Astrocyte (in vitro differentiated cells and primary cell): ENCODE measurements at regions not wholly inside any gene's neighbourhood (a gene's known extent, or its start where the extent isn't known, plus 50 kb on each side); places are given as distances from the start of the nearest gene placed in this dataset.
"Not testable (repeated sequence)": the region's sequence is repeated elsewhere in the genome, so short reads cannot be mapped to it uniquely, and the experiment has no call there.

Experiments
- DNase-seq: peaks from one replicate; pipeline ENCODE4 v3.0.0-alpha.2; 2010; ENCODE audit warnings: low read depth
- FAIRE-seq: peaks from 2 replicates; lab custom pipeline; 2011; peaks lifted over from hg19 to GRCh38; lab: Jason Lieb, UNC
- H2AFZ ChIP-seq: 2 replicates; pipeline ENCODE4 v1.6.0; 2012; ENCODE audit warnings: low read depth, low read length, inconsistent platforms
- H3K27ac ChIP-seq: 2 replicates; pipeline ENCODE4 v1.5.1; 2011; ENCODE audit warnings: low read depth, low read length, inconsistent platforms
- H3K27me3 ChIP-seq: 2 replicates; pipeline ENCODE4 v1.6.0; 2011; ENCODE audit warnings: low read length, inconsistent platforms; ENCODE audit not compliant: insufficient read depth
- H3K36me3 ChIP-seq: 2 replicates; pipeline ENCODE4 v1.5.1; 2011; ENCODE audit warnings: low read length, inconsistent platforms; ENCODE audit not compliant: insufficient read depth
- H3K4me1 ChIP-seq: 2 replicates; pipeline ENCODE4 v1.5.1; 2011; ENCODE audit warnings: low read length, inconsistent platforms; ENCODE audit not compliant: insufficient read depth
- H3K4me2 ChIP-seq: 2 replicates; pipeline ENCODE4 v1.6.0; 2012; ENCODE audit warnings: low read length, inconsistent platforms
- H3K4me3 ChIP-seq: 2 replicates; pipeline ENCODE4 v1.5.1; 2011; ENCODE audit warnings: low read depth, mild to moderate bottlenecking, low read length, inconsistent platforms; ENCODE audit not compliant: insufficient read depth
- H3K79me2 ChIP-seq: 2 replicates; pipeline ENCODE4 v1.6.0; 2012; ENCODE audit warnings: mild to moderate bottlenecking, low read length, inconsistent platforms; ENCODE audit not compliant: insufficient read depth
- H3K9ac ChIP-seq: 2 replicates; pipeline ENCODE4 v1.6.0; 2012; ENCODE audit warnings: mild to moderate bottlenecking, low read length, inconsistent platforms
- H3K9me3 ChIP-seq: 2 replicates; pipeline ENCODE4 v1.5.1; 2012; ENCODE audit warnings: low read depth, mild to moderate bottlenecking, low read length, inconsistent platforms; ENCODE audit not compliant: insufficient read depth
- H4K20me1 ChIP-seq: 2 replicates; pipeline ENCODE4 v1.6.0; 2012; ENCODE audit warnings: low read length, inconsistent platforms; ENCODE audit not compliant: insufficient read depth
- H3K27ac Mint-ChIP-seq: one replicate; pipeline ENCODE4 v1.8.0; 2021; ENCODE audit warnings: mild to moderate bottlenecking, mixed read lengths; ENCODE audit not compliant: unreplicated experiment
- H3K27me3 Mint-ChIP-seq: one replicate; pipeline ENCODE4 v1.8.0; 2021; ENCODE audit warnings: low read depth, mixed read lengths; ENCODE audit not compliant: unreplicated experiment
- H3K36me3 Mint-ChIP-seq: one replicate; pipeline ENCODE4 v1.8.0; 2021; ENCODE audit warnings: low read depth, mixed read lengths; ENCODE audit not compliant: unreplicated experiment
- H3K4me1 Mint-ChIP-seq: one replicate; pipeline ENCODE4 v1.8.0; 2021; ENCODE audit warnings: low read depth, mixed read lengths; ENCODE audit not compliant: unreplicated experiment
- H3K4me3 Mint-ChIP-seq: one replicate; pipeline ENCODE4 v1.8.0; 2021; ENCODE audit warnings: mild to moderate bottlenecking, moderate library complexity, mixed read lengths; ENCODE audit not compliant: unreplicated experiment
- H3K9me3 Mint-ChIP-seq: one replicate; pipeline ENCODE4 v1.8.0; 2021; ENCODE audit warnings: mild to moderate bottlenecking, mixed read lengths; ENCODE audit not compliant: unreplicated experiment
- CTCF ChIP-seq: IDR thresholded peaks from 2 replicates; pipeline ENCODE4 v1.5.1; 2011; ENCODE audit warnings: low read depth, mild to moderate bottlenecking, inconsistent platforms, low read length, moderate library complexity; ENCODE audit not compliant: insufficient read depth
- EZH2 ChIP-seq: IDR thresholded peaks from 2 replicates; pipeline ENCODE4 v1.6.1; 2012; ENCODE audit warnings: mild to moderate bottlenecking, low read length, inconsistent platforms; ENCODE audit not compliant: insufficient read depth

- Mint-ChIP-seq H3K27me3 (no peaks in the 10 kb centered on the region), H3K9me3 (peaks cover 7% of the 10 kb centered on the region), H3K4me3 (no peak overlapping the region), H3K36me3 (peaks cover 2% of the 10 kb centered on the region), H3K27ac (no peak overlapping the region), H3K4me1 (peaks cover 8% of the 10 kb centered on the region)
- Histone ChIP-seq H3K9me3 (no peaks in the 10 kb centered on the region), H4K20me1 (no peaks in the 10 kb centered on the region), H3K4me1 (no peaks in the 10 kb centered on the region), H3K4me2 (no peak overlapping the region), H3K9ac (no peak overlapping the region), H3K4me3 (no peak overlapping the region), H3K27ac (no peak overlapping the region), H2AFZ (no peak overlapping the region), H3K79me2 (no peaks in the 10 kb centered on the region), H3K27me3 (no peaks in the 10 kb centered on the region), H3K36me3 (no peaks in the 10 kb centered on the region)
- DNase-seq (no peak), FAIRE-seq (no peak)
- TF ChIP-seq CTCF (no peak), EZH2 (no peak)
Observed at GRCh38 chr1:172849653-172850052, 190.8 kb downstream of the FASLG start.

DNA sequence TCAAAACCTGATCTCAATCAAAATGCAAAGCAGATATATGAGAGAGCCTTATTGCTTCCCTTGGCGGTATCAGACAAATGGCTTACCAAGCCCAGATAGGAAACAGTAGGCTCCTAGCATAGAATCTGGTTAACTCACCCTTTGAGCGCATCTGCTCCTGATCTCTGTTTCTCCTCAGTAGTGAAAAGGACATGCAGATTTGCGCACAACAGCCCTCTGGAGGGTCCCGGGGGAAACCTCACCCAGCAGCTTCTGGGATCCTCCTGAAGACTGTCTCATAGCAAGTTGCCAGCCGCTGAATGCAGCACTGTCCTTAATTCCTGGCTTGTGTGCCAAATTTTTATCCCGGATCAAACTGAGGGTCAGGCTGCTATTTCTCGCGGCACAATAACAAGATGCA lies 192.2 kb downstream of the FASLG start:
- no peak overlapping the region for H3K9ac ChIP-seq
- no peak overlapping the region for H3K4me3 Mint-ChIP-seq
- no peaks in the 10 kb centered on the region for H4K20me1 ChIP-seq
- no peaks in the 10 kb centered on the region for H3K27me3 ChIP-seq
- H3K27ac Mint-ChIP-seq: no peak overlapping the region
- TF ChIP-seq EZH2 (no peak), CTCF (no peak)
- no peaks in the 10 kb centered on the region for H3K36me3 ChIP-seq
- H3K4me1 Mint-ChIP-seq: no peaks in the 10 kb centered on the region
- no peak overlapping the region for H2AFZ ChIP-seq
- FAIRE-seq (no peak), DNase-seq (no peak)
- no peak overlapping the region for H3K4me3 ChIP-seq
- H3K27ac ChIP-seq: no peak overlapping the region
- H3K27me3 Mint-ChIP-seq: no peaks in the 10 kb centered on the region
- H3K4me1 ChIP-seq: no peaks in the 10 kb centered on the region
- H3K9me3 Mint-ChIP-seq: peaks cover 11% of the 10 kb centered on the region
- H3K9me3 ChIP-seq: no peaks in the 10 kb centered on the region
- H3K79me2 ChIP-seq: no peaks in the 10 kb centered on the region
- no peak overlapping the region for H3K4me2 ChIP-seq
- H3K36me3 Mint-ChIP-seq: peaks cover 3% of the 10 kb centered on the region

GRCh38 chr1:172851856-172852255 lies 193.0 kb downstream of the FASLG start:
- Histone ChIP-seq H3K9me3 (no peaks in the 10 kb centered on the region), H3K27me3 (no peaks in the 10 kb centered on the region), H3K4me1 (no peaks in the 10 kb centered on the region), H3K79me2 (no peaks in the 10 kb centered on the region), H3K27ac (no peak overlapping the region), H2AFZ (no peak overlapping the region), H3K4me3 (no peak overlapping the region), H3K4me2 (no peak overlapping the region), H4K20me1 (no peaks in the 10 kb centered on the region), H3K36me3 (no peaks in the 10 kb centered on the region), H3K9ac (no peak overlapping the region)
- Mint-ChIP-seq H3K27me3 (peaks cover 2% of the 10 kb centered on the region), H3K4me1 (no peaks in the 10 kb centered on the region), H3K9me3 (peaks cover 15% of the 10 kb centered on the region), H3K27ac (no peak overlapping the region), H3K36me3 (peaks cover 3% of the 10 kb centered on the region), H3K4me3 (no peak overlapping the region)
- TF ChIP-seq EZH2: no peak
- no peak for TF ChIP-seq CTCF
- FAIRE-seq (no peak), DNase-seq (no peak)

DNA sequence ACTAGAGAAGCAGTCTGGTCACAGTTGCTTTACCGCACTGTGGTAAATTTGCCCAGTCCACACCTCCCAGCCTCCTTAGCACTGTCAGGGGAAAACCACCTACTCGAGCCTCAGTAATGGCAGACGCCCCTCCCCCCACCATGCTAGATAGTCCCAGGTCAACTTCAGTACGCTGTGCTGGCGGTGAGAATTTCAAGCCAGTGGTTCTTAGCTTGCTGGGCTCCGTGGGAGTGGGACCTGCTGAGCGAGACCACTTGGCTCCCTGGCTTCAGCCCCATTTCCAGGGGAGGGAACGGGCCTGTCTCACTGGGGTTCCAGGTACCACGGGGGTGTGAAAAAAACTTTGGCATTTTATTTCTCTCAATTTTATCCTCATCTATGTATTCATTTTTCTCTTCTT lies 194.8 kb downstream of the TNFSF18 start:
- H3K4me1 ChIP-seq, DNase-seq, H3K36me3 ChIP-seq, H3K27me3 Mint-ChIP-seq, H3K27ac Mint-ChIP-seq, H3K9ac ChIP-seq, H2AFZ ChIP-seq, H3K36me3 Mint-ChIP-seq, FAIRE-seq, H4K20me1 ChIP-seq, H3K4me1 Mint-ChIP-seq, H3K27me3 ChIP-seq, H3K4me3 Mint-ChIP-seq, H3K9me3 ChIP-seq, H3K4me2 ChIP-seq, H3K4me3 ChIP-seq, H3K27ac ChIP-seq, H3K79me2 ChIP-seq: not testable (repeated sequence)
- H3K9me3 Mint-ChIP-seq: peaks cover 20% of the 10 kb centered on the region
